T-helper 1 cell treated with Interleukin-12 subunit alpha and Interleukin-12 subunit beta and Interleukin-4 antibody, amounts not matched to agents 30 ng/mL and 1 ng/mL, for 36 hours (primary cell): ENCODE measurements at regions not wholly inside any gene's neighbourhood (a gene's known extent, or its start where the extent isn't known, plus 50 kb on each side); places are given as distances from the start of the nearest gene placed in this dataset.

Source experiments
- intact Hi-C: fragments of 100-400 bp; cut with micrococcal nuclease; formaldehyde crosslinking; loops from one replicate; pipeline ENCODE4 v1.15.1; 2024

GRCh38 chr4:18980516-18981233 lies 959.1 kb upstream of the LCORL start:
- intact Hi-C loops: no loop called here

- intact Hi-C loops: no loop called here
Observed at GRCh38 chr4:18976884-18977283, 955.3 kb upstream of the LCORL start.

- intact Hi-C loops: no loop called here
Observed at GRCh38 chr4:18975916-18976808, 954.6 kb upstream of the LCORL start.

- intact Hi-C loops: no loop called here
Observed at GRCh38 chr4:18973296-18973695, 951.7 kb upstream of the LCORL start.

- intact Hi-C loops: no loop called here
Observed at GRCh38 chr4:18961879-18962278, 940.3 kb upstream of the LCORL start.

GRCh38 chr4:18961266-18961665 lies 939.7 kb upstream of the LCORL start:
- intact Hi-C loops: no loop called here

GRCh38 chr4:18957716-18958115 lies 936.2 kb upstream of the LCORL start:
- intact Hi-C loops: no loop called here

- intact Hi-C loops: no loop called here
Observed at GRCh38 chr4:18954538-18954937, 933.0 kb upstream of the LCORL start.

GRCh38 chr4:18953613-18954012 lies 932.1 kb upstream of the LCORL start:
- intact Hi-C loops: no loop called here

GRCh38 chr4:18945464-18945863 lies 923.9 kb upstream of the LCORL start:
- intact Hi-C loops: no loop called here

GRCh38 chr4:18942874-18943273 lies 921.3 kb upstream of the LCORL start:
- intact Hi-C loops: no loop called here

- intact Hi-C loops: no loop called here
Observed at GRCh38 chr4:18938343-18939099, 917.0 kb upstream of the LCORL start.

GRCh38 chr4:18937746-18938145 lies 916.2 kb upstream of the LCORL start:
- intact Hi-C loops: no loop called here

GRCh38 chr4:18937080-18937479 lies 915.5 kb upstream of the LCORL start:
- intact Hi-C loops: no loop called here

GRCh38 chr4:18935659-18936345 lies 914.2 kb upstream of the LCORL start:
- intact Hi-C loops: no loop called here

- intact Hi-C loops: no loop called here
Observed at GRCh38 chr4:18934197-18934596, 912.6 kb upstream of the LCORL start.

GRCh38 chr4:18932730-18933339 lies 911.3 kb upstream of the LCORL start:
- intact Hi-C loops: no loop called here

- intact Hi-C loops: no loop called here
Observed at GRCh38 chr4:18931643-18932377, 910.3 kb upstream of the LCORL start.

- intact Hi-C loops: no loop called here
Observed at GRCh38 chr4:18930487-18930886, 908.9 kb upstream of the LCORL start.

- intact Hi-C loops: no loop called here
Observed at GRCh38 chr4:18923496-18924161, 902.1 kb upstream of the LCORL start.
